Lung microvascular endothelial cell (primary cell): ENCODE measurements at regions not wholly inside any gene's neighbourhood (a gene's known extent, or its start where the extent isn't known, plus 50 kb on each side); places are given as distances from the start of the nearest gene placed in this dataset.

Source experiments
- DNase-seq, 2 donors: peaks; one replicate each; pipeline versions ENCODE4 v3.0.0 to v3.0.0-alpha.2; 2010; ENCODE audit warnings: low read depth in 2 of 2

GRCh38 chr15:98195796-98196195 is 235.3 kb downstream of the ARRDC4 start:
- DNase-seq = no peak

GRCh38 chr15:98196371-98196770 is 235.9 kb downstream of the ARRDC4 start:
- DNase-seq = no peak

- DNase-seq = no peak
These were observed 241.8 kb downstream of the ARRDC4 start for GRCh38 chr15:98202256-98202655.

- DNase-seq = no peak
These were observed 243.6 kb downstream of the ARRDC4 start for GRCh38 chr15:98203872-98204660.

GRCh38 chr15:98207928-98208327 is 247.4 kb downstream of the ARRDC4 start:
- DNase-seq = no peak

- no peak for DNase-seq
These were observed 253.0 kb downstream of the ARRDC4 start for GRCh38 chr15:98213346-98213979.

GRCh38 chr15:98216166-98216565 is 255.7 kb downstream of the ARRDC4 start:
- no peak for DNase-seq

- DNase-seq = no peak
These were observed 256.9 kb downstream of the ARRDC4 start for GRCh38 chr15:98217356-98217755.

GRCh38 chr15:98221144-98221543 is 260.6 kb downstream of the ARRDC4 start:
- DNase-seq = no peak

- no peak for DNase-seq
These were observed 261.1 kb downstream of the ARRDC4 start for GRCh38 chr15:98221577-98221976.

GRCh38 chr15:98226149-98226548 is 265.6 kb downstream of the ARRDC4 start:
- no peak for DNase-seq

GRCh38 chr15:98226578-98226977 is 266.1 kb downstream of the ARRDC4 start:
- no peak for DNase-seq

- no peak for DNase-seq
These were observed 268.3 kb downstream of the ARRDC4 start for GRCh38 chr15:98228846-98229245.

- DNase-seq = no peak
These were observed 270.5 kb downstream of the ARRDC4 start for GRCh38 chr15:98230975-98231374.

GRCh38 chr15:98231696-98232440 is 271.4 kb downstream of the ARRDC4 start:
- no peak for DNase-seq

GRCh38 chr15:98232761-98233160 is 272.3 kb downstream of the ARRDC4 start:
- DNase-seq = no peak

- no peak for DNase-seq
These were observed 273.4 kb downstream of the ARRDC4 start for GRCh38 chr15:98233873-98234272.

GRCh38 chr15:98240303-98240702 is 279.8 kb downstream of the ARRDC4 start:
- no peak for DNase-seq

- DNase-seq = no peak
These were observed 280.6 kb downstream of the ARRDC4 start for GRCh38 chr15:98241032-98241554.

GRCh38 chr15:98257290-98257689 is 296.8 kb downstream of the ARRDC4 start:
- DNase-seq = no peak

- no peak for DNase-seq
These were observed 303.3 kb downstream of the ARRDC4 start for GRCh38 chr15:98263787-98264186.

- no peak for DNase-seq
These were observed 305.8 kb downstream of the ARRDC4 start for GRCh38 chr15:98266295-98266694.
